Stimulated activated naive CD8-positive, alpha-beta T cell treated with anti-CD3 and anti-CD28 coated beads, Interleukin-15, Interleukin-2, amounts not matched to agents 100 U/mL and 50 U/mL, for 24 hours (primary cell): ENCODE measurements at regions not wholly inside any gene's neighbourhood (a gene's known extent, or its start where the extent isn't known, plus 50 kb on each side); places are given as distances from the start of the nearest gene placed in this dataset.
"Not testable (repeated sequence)": the region's sequence is repeated elsewhere in the genome, so short reads cannot be mapped to it uniquely, and the experiment has no call there.

Experiments used
- ATAC-seq: fragments of 150-1000 bp; cut with Tn5 transposase; one replicate; pipeline ENCODE4 v1.10.0; 2021
- DNase-seq: peaks from one replicate; pipeline ENCODE4 v3.0.0; 2021

GRCh38 chrX:4546178-4546577, 832.7 kb upstream of the PRKX start:
- not testable (repeated sequence) for ATAC-seq, DNase-seq

GRCh38 chrX:4528247-4528646, 814.8 kb upstream of the PRKX start:
- ATAC-seq (no peak), DNase-seq (no peak)

- no peak for ATAC-seq
- no peak for DNase-seq
Measured at GRCh38 chrX:4485912-4486311, 772.5 kb upstream of the PRKX start.

- no peak for DNase-seq
- no peak for ATAC-seq
Measured at GRCh38 chrX:4484266-4484665, 770.8 kb upstream of the PRKX start.

- ATAC-seq (no peak), DNase-seq (no peak)
Measured at GRCh38 chrX:4451591-4451990, 738.1 kb upstream of the PRKX start.

GRCh38 chrX:4450177-4450576, 736.7 kb upstream of the PRKX start:
- no peak for DNase-seq
- ATAC-seq = no peak

GRCh38 chrX:4435905-4436304, 722.5 kb upstream of the PRKX start:
- ATAC-seq (no peak), DNase-seq (no peak)

GRCh38 chrX:4397471-4397870, 684.0 kb upstream of the PRKX start:
- DNase-seq (no peak), ATAC-seq (no peak)

GRCh38 chrX:4382273-4382672, 668.8 kb upstream of the PRKX start:
- no peak for DNase-seq
- no peak for ATAC-seq

- DNase-seq (no peak), ATAC-seq (no peak)
Measured at GRCh38 chrX:4380710-4381109, 667.3 kb upstream of the PRKX start.

GRCh38 chrX:4379071-4379470, 665.6 kb upstream of the PRKX start:
- DNase-seq = no peak
- no peak for ATAC-seq

- DNase-seq = no peak
- ATAC-seq = no peak
Measured at GRCh38 chrX:4373791-4374190, 660.3 kb upstream of the PRKX start.

- no peak for ATAC-seq
Measured at GRCh38 chrX:4358577-4358976, 645.1 kb upstream of the PRKX start.

GRCh38 chrX:4322916-4323315, 609.5 kb upstream of the PRKX start:
- ATAC-seq (no peak), DNase-seq (no peak)

More at GRCh38 chrX:4358577-4358976, 645.1 kb upstream of the PRKX start:
- no peak for DNase-seq

- DNase-seq (no peak), ATAC-seq (no peak)
Measured at GRCh38 chrX:4320436-4320947, 607.0 kb upstream of the PRKX start.

- no peak for ATAC-seq
Measured at GRCh38 chrX:4315891-4316290, 602.4 kb upstream of the PRKX start.

GRCh38 chrX:4314586-4314985, 601.1 kb upstream of the PRKX start:
- no peak for DNase-seq
- no peak for ATAC-seq

More at GRCh38 chrX:4315891-4316290, 602.4 kb upstream of the PRKX start:
- no peak for DNase-seq

GRCh38 chrX:4277122-4277521, 563.7 kb upstream of the PRKX start:
- no peak for DNase-seq
- no peak for ATAC-seq

- DNase-seq (no peak), ATAC-seq (no peak)
Measured at GRCh38 chrX:4268676-4269075, 555.2 kb upstream of the PRKX start.

GRCh38 chrX:4265036-4265435, 551.6 kb upstream of the PRKX start:
- DNase-seq = no peak
- no peak for ATAC-seq

GRCh38 chrX:4263030-4263803, 549.8 kb upstream of the PRKX start:
- ATAC-seq = no peak
- no peak for DNase-seq

- DNase-seq (no peak), ATAC-seq (no peak)
Measured at GRCh38 chrX:4253092-4253491, 539.6 kb upstream of the PRKX start.

GRCh38 chrX:4249401-4249800, 536.0 kb upstream of the PRKX start:
- DNase-seq (no peak), ATAC-seq (no peak)

GRCh38 chrX:4243759-4244158, 530.3 kb upstream of the PRKX start:
- DNase-seq = no peak
- no peak for ATAC-seq
